Pancreas (tissue), 10 donors: ENCODE measurements at regions not wholly inside any gene's neighbourhood (a gene's known extent, or its start where the extent isn't known, plus 50 kb on each side); places are given as distances from the start of the nearest gene placed in this dataset.
A peak's percentile ranks its signal among the peaks of the same experiment; 100 is the strongest.
"Not testable (repeated sequence)": the region's sequence is repeated elsewhere in the genome, so short reads cannot be mapped to it uniquely, and the experiment has no call there.

Experiments used
- ATAC-seq, 4 donors: fragments of 200-7000 bp; cut with Tn5 transposase; one replicate each; pipeline versions ENCODE4 v1.8.0 to v1.9.1; 2020; ENCODE audit warnings: mild to moderate bottlenecking in 4 of 4, moderate library complexity in 4 of 4
- DNase-seq, 6 donors: peaks; one replicate each; pipeline ENCODE4 v3.0.0-alpha.2; 2020
- FAIRE-seq: peaks from 2 replicates; lab custom pipeline; 2012; peaks lifted over from hg19 to GRCh38; lab: Jason Lieb, UNC
- H3K27ac ChIP-seq, 4 donors: fragments of 200-600 bp; sonication (generic); 1 replicate in 3 of 4; 2 replicates in 1 of 4; pipeline versions ENCODE4 v1.5.0 to v1.8.0; 2020
- H3K27me3 ChIP-seq, 4 donors: fragments of 200-600 bp; one replicate each; pipeline ENCODE4 v1.8.0; 2021
- H3K36me3 ChIP-seq, 3 donors: fragments of 200-600 bp; sonication (generic) in 1 of 3; one replicate each; pipeline versions ENCODE4 v1.5.0 to v1.8.0; 2020 to 2021
- H3K4me1 ChIP-seq, 3 donors: fragments of 200-600 bp; one replicate each; pipeline ENCODE4 v1.8.0; 2021
- H3K4me3 ChIP-seq, 4 donors: fragments of 200-600 bp; sonication (generic) in 2 of 4; one replicate each; pipeline versions ENCODE4 v1.5.0 to v1.8.0; 2020 to 2021
- H3K9me3 ChIP-seq, 4 donors: fragments of 200-600 bp; one replicate each; pipeline ENCODE4 v1.8.0; 2021
- WGBS, 2 donors: extraction: QIAGEN DNeasy Blood & Tissue Kit; methylation state at CpG; one replicate each; pipeline ENCODE4 v1.1.7; 2013; 5-methylcytosine and 5-hydroxymethylcytosine counted together
- intact Hi-C, 3 donors: fragments of 100-400 bp; cut with DNase I; formaldehyde crosslinking; loops; one replicate each; pipeline versions ENCODE4 v1.11.1 to v1.14.2; 2022
- TF ChIP-seq, protein P1 (sequence below), 4 donors: fragments of 200-600 bp; sonication (generic) in 3 of 4; IDR thresholded peaks; one replicate each; pipeline versions ENCODE4 v1.5.0 to v1.8.0; 2021; ENCODE audit warnings: antibody characterized with exemption in 4 of 4
- donor health status: healthy with polysubstance abuse.
- donor health status: DM: no; HTN: no; CAD: no; lungs with moderate emphysema.
- donor health status: DM: no; HTN: no; CAD: no.
- donor health status: control.
- donor health status: control.
- donor health status: Bipolar disorder and iron deficiency.
- donor health status: DM: yes; HTN: yes; CAD: no.
- donor health status: DM: no; HTN: no; CAD: no.
- donor health status: DM: no; HTN: no; CAD: no.
- donor health status: DM: yes; HTN: yes; CAD: no.

DNA sequence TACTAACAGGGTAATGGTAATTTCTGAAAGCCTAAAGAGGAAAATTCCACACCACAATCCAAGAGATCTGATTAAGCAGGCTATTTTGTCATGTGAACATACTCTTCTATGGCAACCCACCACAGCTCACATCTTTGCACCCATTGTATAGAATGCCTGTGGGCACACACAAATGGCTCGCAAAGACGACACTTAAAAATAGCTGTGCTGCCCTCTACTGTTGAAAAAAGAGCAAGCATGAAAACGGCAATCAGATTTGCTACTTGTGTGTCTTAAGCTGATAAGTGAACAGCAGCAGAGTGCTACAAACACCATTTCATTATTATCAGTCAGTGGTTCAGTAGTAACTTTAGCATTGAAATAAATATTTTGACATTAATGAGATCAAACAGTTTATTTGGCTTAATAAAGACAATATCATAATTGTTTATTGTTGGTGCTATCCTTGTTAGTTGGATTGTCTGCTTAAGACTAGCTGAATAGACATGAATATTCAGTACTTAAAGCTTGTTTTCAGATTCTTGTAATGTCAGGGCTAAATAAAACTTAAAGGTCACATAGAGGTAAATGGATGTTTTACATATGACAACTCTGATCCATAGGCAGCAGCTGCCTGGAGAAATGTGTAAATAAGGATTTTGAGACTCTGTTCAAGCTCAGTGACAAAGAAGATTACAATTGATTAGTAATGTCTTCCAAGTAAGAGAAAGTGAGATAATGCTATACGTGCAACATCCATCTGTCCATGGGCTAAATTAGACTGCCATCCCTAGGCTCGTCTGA is 199.1 kb downstream of the LRRN1 start:
- ATAC-seq (peak in 3 of 4 donors; percentile 62 to 79 (median 64)), DNase-seq (peak in 2 of 6 donors; percentile 13 to 27), FAIRE-seq (no peak)
- no peaks in the 10 kb centered on the region for H3K27me3 ChIP-seq
- no peaks in the 10 kb centered on the region for H3K36me3 ChIP-seq
- TF ChIP-seq, protein P1, sequence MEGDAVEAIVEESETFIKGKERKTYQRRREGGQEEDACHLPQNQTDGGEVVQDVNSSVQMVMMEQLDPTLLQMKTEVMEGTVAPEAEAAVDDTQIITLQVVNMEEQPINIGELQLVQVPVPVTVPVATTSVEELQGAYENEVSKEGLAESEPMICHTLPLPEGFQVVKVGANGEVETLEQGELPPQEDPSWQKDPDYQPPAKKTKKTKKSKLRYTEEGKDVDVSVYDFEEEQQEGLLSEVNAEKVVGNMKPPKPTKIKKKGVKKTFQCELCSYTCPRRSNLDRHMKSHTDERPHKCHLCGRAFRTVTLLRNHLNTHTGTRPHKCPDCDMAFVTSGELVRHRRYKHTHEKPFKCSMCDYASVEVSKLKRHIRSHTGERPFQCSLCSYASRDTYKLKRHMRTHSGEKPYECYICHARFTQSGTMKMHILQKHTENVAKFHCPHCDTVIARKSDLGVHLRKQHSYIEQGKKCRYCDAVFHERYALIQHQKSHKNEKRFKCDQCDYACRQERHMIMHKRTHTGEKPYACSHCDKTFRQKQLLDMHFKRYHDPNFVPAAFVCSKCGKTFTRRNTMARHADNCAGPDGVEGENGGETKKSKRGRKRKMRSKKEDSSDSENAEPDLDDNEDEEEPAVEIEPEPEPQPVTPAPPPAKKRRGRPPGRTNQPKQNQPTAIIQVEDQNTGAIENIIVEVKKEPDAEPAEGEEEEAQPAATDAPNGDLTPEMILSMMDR (IDR thresholded peaks at IDR 0.05) = peak; percentile 34 to 59 (median 42)
- intact Hi-C loops = no loop called here
- H3K9me3 ChIP-seq = no peaks in the 10 kb centered on the region
- H3K4me1 ChIP-seq = no peaks in the 10 kb centered on the region
- 20 to 21% methylated on average over 5 of the region's 5 CpGs for WGBS, 2 donors
- H3K4me3 ChIP-seq = no peak overlapping the region
- no peak overlapping the region for H3K27ac ChIP-seq

DNA sequence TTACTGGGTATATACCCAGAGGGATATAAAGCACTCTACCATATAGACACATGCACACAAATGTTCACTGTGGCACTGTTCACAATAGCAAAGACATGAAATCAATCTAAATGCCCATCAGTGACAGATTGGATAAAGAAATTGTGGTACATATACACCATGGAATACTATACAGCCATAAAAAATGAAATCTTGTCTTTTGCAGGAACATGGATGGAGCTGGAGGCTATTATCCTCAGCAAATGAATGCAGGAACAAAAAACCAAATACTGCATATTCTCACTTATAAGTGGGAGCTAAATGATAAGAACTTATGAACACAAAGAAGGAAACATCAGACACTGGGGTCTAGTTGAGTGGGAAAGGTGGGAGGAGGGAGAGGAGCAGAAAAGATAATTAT is 200.1 kb downstream of the LRRN1 start:
- DNase-seq, FAIRE-seq, H3K4me3 ChIP-seq, ATAC-seq, H3K4me1 ChIP-seq, H3K36me3 ChIP-seq, intact Hi-C loops, H3K27ac ChIP-seq, H3K9me3 ChIP-seq, H3K27me3 ChIP-seq: not testable (repeated sequence)

DNA sequence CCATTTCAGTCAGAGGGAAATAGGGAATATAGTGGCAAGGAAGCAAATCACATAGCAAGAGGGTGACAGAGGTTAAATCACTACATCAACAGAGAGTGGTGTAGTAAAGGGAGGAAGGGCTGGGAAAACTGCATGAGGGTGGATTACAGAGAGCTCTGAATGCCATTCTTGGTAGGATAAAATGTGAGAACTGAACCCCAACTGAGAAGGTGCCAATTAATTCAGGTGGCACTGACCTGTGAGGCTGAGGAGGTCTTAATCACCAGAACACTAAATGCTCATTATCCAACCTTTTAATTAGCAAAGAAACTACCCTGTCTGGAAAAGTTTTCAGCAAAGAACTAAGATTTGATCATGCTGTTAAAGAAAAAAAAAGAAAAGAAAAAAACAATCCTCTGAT is 202.7 kb downstream of the LRRN1 start:
- DNase-seq (no peak), ATAC-seq (no peak), FAIRE-seq (no peak)
- Histone ChIP-seq H3K4me3 (no peak overlapping the region), H3K4me1 (no peaks in the 10 kb centered on the region), H3K36me3 (no peaks in the 10 kb centered on the region), H3K27me3 (no peaks in the 10 kb centered on the region), H3K9me3 (no peaks in the 10 kb centered on the region), H3K27ac (no peak overlapping the region)
- intact Hi-C loops = loop anchor here in 1 of 3 donors (10.0 kb wide), 1 partner anchor 797 kb away; no protein-coding TSS in a partner anchor
- TF ChIP-seq, protein P1 (IDR thresholded peaks at IDR 0.05) = no peak

DNA sequence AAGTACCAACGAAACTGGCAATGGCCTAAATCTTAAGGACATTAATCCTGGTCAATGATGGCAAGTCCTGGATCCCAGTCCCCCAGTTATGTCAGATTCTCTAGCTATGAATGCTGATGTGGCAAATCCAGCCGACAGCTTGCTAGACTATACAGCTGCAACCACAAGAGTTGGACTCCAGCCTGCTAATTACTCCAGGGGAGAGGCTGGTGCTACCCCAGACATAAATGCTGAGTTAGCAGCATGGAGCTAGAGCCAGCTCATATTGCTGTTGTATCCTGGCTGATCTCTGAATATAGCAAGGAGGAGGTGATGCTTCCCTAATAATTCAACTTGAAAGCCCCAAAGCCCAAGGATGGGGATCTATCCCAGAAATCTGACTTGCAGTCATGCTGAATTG is 207.1 kb downstream of the LRRN1 start:
- 80 to 88% methylated on average over 2 of the region's 2 CpGs for WGBS, 2 donors
- TF ChIP-seq, protein P1 (IDR thresholded peaks at IDR 0.05) = no peak
- Histone ChIP-seq H3K36me3 (no peaks in the 10 kb centered on the region), H3K27me3 (no peaks in the 10 kb centered on the region), H3K9me3 (no peaks in the 10 kb centered on the region), H3K4me1 (no peaks in the 10 kb centered on the region), H3K27ac (no peak overlapping the region), H3K4me3 (no peak overlapping the region)
- no peak for FAIRE-seq
- no peak for DNase-seq
- intact Hi-C loops = loop anchor here in 1 of 3 donors (10.0 kb wide), 1 partner anchor 801 kb away; no protein-coding TSS in a partner anchor
- ATAC-seq = peak in 1 of 4 donors; percentile 16

DNA sequence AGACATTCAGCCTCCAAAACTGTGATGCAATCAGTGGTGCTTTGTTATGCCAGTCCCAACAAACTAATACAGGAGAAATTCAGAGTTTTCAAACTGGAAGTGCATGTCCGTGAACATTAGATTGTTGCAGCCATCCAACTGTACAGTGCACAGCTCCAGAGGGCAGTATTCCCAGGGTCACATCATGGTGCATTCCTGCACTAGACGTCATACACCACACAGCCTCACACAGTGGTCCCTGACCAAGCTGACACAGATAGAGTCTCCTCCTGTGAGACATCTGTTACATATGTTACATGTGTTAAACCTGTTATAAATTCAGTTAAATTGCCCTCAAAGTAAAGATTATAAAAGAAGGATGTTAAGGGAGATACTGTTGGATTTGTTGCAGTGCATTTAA is 209.0 kb downstream of the LRRN1 start:
- 70 to 79% methylated on average over 2 of the region's 2 CpGs for WGBS, 2 donors
- TF ChIP-seq, protein P1 (IDR thresholded peaks at IDR 0.05) = no peak
- no peaks in the 10 kb centered on the region for H3K36me3 ChIP-seq
- no peak for ATAC-seq
- no peak overlapping the region for H3K4me3 ChIP-seq
- no peaks in the 10 kb centered on the region for H3K9me3 ChIP-seq
- intact Hi-C loops = loop anchor here in 1 of 3 donors (10.0 kb wide), 1 partner anchor 803 kb away; no protein-coding TSS in a partner anchor
- no peak for FAIRE-seq
- no peak overlapping the region for H3K27ac ChIP-seq
- no peak for DNase-seq
- H3K27me3 ChIP-seq = no peaks in the 10 kb centered on the region
- no peaks in the 10 kb centered on the region for H3K4me1 ChIP-seq
